ENCODE measurements at regions not wholly inside any gene's neighbourhood (a gene's known extent, or its start where the extent isn't known, plus 50 kb on each side); places are given as distances from the start of the nearest gene placed in this dataset.
A peak's percentile ranks its signal among the peaks of the same experiment; 100 is the strongest.

DNA sequence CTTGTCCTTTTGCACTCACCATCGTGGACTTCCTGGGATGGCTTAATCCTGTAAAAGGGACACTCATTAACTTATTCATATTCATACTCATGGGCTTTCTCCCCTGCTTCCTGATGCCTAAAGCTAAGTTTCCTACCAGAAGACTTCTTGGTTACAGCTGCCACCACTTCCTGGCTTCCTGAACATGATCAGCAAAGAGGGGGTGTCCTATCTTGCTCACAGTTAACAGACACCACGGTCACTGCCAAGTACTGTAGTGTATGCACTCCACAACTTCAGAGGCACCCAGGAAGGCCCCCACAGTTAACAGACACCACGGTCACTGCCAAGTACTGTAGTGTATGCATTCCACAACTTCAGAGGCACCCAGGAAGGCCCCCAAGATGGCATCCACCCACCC, 177.8 kb downstream of the SIPA1L2 start:
- DNase-seq (ENCODE audit: low read depth) = no peak

DNA sequence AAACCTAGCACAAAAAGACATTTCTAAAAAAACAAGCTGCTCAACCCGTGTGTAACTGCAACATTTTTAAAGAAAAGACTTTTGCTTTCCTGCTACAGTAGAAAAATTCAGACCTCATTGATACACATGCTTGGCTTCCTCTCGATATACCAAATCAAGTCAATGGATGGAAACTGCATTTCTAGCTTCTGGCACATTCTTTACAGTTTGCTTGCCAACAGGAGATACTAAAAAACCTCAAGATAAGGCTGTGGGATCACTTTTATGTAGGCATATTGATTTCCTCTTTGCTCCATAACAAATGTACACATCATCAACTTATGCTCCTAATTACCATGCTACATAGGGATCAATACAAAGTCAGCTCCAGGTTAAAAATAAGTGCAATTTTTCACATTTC, 178.4 kb downstream of the SIPA1L2 start:
- DNase-seq (ENCODE audit: low read depth) = no peak

DNA sequence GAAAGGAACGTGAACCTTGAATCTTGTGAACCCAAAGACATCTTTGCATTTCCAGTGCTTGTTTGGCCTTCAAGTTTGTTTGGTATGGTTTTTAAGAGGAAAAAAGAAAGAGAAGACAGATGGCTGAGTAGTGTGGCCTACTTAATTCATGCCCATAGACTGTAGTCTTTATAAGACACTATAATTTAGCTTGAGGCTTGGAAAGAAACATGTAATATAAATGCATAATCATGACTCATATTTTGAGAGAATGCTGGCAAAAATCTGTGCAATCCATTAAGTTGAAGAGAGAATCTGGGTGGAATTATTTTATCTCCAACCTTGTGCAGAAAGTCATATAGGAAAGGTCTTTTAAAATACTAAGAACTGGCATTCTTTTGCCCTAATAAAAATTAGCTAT, 179.3 kb downstream of the SIPA1L2 start:
- no peak for DNase-seq (ENCODE audit: low read depth)

DNA sequence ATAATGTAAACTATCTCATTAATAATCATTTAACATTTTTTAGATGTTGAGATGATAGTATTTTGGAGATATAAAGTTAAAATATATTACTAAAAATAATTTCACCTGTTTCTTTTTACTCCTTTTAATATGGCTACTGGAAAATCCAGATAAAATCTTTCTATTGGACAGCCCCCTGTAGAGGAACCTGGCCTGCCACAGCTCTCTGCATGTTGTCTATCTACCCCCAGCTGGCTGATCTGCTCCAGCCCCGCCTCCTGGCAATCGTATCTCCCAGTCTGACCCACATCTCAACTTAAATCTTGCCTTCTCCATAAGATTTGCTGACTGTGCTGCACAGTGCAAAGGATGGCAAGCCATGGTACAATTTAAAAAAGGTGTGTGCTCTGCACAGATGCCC, 182.8 kb downstream of the SIPA1L2 start:
- DNase-seq (ENCODE audit: low read depth) = no peak

DNA sequence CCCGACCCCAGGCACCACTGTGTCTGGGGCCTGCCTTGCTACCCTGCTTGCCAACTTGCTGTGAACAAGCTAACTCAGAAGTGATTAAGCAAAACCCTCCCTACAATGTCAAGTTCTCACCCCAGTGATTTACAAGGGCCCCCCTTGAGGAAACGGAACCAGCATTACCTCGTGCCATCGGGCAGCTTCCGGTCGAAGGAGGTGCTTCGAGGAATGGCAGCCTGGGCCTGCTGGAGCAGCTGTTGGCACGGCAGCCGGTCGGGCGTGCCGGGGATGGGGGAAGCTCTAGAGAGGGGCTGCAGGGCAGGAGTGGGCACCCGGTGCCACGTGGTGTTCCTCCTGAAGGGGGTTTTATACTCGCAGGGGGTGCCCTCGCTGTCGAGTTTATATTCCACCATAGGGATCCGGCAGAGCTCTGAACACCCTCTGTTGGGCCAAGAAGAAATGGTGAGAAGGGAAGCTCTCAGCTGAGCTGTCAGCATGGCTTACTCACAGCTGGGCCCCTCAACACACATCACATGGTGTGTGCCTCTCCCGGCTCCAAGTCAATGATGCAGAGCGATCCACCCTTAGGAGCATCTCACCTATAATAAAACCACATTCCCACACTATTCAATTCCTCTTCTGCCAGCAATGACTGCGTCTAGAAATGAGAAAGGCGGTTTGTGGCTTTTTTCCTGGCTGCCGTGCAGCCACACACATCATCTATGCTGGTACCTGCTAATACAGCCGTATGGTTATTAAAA, 184.4 kb downstream of the SIPA1L2 start:
- no peak for DNase-seq (ENCODE audit: low read depth)

DNA sequence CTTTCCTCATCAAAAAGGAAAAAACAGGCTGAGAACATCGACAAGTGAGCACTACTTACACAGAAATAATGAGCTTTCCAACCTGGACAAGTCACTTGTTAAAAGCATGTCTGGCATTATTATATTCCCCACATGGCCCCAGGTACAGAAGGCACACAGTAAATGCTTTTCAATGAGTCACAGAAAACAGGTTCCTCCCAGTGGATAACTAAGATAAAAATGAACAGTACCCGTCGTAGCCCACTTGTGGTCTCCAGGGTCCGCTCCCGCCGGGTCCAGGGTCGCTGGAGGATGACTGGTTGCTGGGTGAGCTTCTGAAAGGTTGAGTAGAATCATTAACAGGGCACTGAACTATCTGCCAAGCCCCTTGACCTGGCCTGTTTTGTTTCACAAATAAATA, 186.6 kb downstream of the SIPA1L2 start:
- DNase-seq (ENCODE audit: low read depth) = no peak

DNA sequence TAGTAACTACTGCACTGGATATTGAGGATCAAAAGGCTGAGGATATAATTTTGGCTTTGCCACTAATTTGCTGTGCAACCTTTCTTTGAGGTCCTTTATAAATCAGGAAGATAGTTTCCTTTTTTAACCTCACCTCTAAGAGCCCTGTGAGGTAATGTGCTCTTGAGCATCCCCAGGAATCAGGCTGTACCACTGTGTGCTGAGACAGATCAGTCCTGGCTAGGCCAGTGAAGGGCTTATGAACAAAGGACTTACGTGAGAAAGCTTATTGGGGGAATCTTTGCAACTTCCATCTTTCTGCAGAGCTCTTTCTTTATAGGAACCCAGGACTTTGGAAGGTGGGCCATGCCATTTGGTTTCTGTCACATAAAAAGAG, 188.9 kb downstream of the SIPA1L2 start:
- no peak for DNase-seq (ENCODE audit: low read depth)

DNA sequence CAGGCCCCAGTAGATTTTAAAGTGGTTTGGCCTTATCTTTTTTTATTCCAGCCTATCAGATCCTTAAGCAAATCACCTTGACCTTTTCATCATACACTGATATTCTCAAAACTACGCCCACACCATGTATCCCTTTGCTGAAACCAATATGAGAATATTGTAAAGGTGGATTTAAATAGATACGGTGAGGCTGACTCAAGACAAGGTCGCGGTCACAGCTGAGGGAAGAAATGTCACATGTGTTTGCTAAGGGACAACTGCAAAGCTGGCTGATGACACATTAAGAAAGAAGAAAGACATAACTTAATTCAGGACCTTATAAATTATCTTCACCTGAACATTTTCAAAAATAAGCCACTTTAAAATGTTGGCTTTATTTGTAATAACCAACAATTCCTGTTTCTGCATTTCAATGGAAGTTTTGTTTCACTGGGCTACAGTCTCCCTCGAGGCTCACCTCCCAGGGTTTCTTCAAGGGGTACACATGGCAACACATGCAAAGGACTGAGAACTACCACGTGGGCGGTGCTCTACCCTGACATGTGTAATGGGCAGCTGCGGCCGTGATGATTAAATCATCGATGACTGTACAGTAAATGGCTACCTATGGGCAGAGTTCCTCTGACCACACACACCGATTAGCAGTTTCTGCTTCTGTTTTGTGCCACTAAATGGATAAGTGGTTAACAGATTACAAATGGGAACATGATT, 189.5 kb downstream of the SIPA1L2 start:
- DNase-seq (ENCODE audit: low read depth) = peak; percentile 58

DNA sequence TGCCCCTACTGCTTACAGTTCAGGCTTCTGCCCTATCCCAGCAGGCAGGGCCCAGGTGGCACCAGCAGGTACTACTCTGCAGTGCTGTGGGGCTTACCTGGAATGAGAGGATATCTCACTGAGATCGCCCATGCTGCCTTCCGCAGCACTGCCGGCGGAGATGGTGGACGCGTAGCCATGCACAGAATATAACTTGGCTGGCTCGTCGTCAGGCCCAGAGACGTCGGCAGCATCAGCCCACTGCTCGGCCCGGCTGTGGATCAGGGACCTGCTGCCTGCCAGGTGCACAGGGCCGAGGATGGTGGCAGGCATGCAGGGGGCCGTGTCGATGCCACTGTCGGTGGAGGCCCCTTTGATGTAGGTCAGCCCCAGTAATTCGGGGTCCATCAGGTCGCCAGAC, 190.9 kb downstream of the SIPA1L2 start:
- no peak for DNase-seq (ENCODE audit: low read depth)

DNA sequence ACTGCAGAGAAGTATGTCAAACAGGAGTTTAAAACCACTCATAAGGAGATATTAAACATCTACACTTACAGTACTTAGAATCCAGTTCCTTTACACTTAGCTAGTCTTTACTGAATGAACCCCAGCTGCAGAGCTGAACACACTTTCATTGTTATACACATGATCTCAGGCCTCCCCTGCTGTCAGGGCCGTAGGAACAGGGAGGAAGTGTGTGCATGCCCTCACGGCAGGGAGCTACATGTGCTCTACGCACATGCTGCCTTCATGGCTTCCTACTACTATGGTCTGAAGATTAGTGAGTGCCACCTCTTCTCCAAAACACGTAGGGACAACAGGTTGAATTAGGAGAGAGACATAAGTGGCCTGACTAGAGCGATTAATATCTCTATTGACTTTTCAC, 191.5 kb downstream of the SIPA1L2 start:
- DNase-seq (ENCODE audit: low read depth) = no peak

DNA sequence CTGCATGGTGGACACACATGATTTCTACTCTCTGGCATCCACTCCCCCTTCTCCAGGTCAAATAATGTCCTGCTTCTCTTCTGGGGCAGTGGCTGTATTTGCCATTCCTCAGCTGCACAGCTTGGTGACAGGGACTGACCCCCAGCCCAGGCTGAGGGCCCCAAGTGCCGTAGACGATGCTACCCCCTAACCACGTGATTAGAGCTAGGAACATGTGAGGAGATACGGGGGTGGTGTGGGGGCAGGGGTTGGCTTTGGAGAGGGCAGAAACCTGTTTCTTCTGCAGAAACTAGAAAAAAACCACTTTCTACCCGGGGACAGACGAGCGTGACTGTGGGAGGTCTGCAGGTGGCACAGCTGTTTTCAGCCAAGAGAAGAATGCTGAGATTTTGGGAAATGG, 192.4 kb downstream of the SIPA1L2 start:
- DNase-seq (ENCODE audit: low read depth) = no peak

DNA sequence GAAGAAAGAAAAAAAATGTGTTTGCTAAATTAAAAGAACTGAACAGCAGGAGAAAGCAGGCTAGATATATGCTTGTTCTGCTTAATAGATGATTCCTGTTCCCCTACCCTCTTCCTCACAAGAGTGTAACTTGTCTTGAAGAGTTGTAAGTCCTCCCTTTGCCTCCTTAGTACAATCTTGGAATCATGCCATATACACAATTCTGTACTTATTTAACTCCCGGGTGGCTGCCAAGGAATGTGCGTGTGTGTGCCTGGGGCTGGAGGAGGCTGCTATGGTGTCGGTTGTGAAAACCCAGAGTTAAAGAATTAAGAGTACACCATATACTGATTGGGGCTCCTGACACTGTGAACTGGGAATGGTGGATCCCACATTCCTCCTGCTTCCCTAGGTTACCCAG, 194.2 kb downstream of the SIPA1L2 start:
- no peak for DNase-seq (ENCODE audit: low read depth)

DNA sequence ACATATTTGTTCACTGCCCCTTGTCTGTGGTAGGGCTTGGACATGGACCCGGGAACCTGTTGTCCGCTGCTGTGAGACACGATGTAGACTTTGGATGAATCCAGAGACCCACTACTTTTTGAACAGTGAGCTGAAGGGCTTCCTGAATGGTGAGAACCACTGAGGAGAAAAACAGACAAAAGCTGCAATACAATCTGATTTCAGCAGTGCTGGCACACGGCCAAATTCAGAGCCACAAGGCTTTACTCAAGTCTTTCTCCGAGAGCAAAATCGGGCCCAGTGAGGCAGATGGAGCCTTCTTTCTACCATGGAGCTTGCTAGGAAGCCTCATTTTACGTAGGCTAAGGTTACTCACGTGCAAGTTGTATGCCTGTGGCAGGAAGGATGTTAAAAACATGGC, 197.6 kb downstream of the SIPA1L2 start:
- DNase-seq (ENCODE audit: low read depth) = no peak

DNA sequence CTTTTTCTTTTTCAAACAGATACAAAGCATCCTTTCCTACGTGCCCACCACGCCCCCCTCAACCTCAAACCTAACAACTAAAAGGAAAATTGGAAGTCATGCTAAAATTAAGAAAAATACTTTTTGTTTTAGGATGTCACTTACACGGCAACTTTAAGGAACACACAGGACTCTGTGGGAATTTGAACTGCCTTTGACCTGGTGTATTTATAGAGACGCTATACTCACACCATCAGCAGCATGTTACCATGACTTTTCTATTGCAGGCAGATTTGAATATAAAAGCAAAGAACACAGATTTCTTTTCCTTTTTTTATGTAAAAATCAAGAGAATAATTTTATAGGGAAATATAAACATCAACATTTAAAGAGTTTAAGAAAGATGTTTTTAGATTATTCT, 198.2 kb downstream of the SIPA1L2 start:
- no peak for DNase-seq (ENCODE audit: low read depth)

DNA sequence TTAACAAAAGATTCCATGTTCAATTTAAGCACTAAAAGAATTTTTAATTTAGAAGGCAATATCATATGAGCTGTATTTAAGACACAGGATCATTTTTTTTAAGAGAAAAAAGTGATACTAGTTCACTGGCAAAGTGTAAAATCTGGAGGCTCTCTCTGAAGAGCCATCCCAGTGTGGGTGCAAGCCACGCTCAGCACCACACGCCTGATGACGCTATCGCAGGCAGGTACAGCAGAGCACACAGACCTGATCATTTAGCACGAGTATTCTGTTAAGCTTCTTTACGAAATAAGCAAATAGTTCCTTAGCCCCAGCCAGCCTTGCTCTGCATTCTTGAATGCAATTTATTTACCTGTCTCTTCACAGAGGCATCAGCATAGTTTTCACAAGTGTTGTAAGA, 198.6 kb downstream of the SIPA1L2 start:
- DNase-seq (ENCODE audit: low read depth) = no peak

DNA sequence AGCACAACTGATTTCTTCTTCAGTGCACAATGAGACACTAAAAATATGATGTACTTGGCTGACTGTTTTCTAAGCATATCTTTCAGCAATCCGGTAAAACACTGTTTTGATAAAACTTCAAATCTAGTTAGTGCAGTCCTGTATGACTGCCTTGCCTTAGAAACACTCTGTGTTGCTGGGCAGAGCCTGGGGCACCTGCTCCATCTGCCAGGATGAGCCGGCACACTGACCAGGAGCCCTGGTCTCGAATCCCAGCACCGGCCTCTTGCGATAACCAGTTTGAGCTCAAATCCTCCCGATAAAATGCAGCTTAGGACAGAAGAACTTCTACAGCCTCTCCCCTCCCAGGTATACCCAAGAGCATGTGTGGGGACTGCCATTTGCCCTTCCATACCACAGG, 199.5 kb downstream of the SIPA1L2 start:
- DNase-seq (ENCODE audit: low read depth) = no peak

DNA sequence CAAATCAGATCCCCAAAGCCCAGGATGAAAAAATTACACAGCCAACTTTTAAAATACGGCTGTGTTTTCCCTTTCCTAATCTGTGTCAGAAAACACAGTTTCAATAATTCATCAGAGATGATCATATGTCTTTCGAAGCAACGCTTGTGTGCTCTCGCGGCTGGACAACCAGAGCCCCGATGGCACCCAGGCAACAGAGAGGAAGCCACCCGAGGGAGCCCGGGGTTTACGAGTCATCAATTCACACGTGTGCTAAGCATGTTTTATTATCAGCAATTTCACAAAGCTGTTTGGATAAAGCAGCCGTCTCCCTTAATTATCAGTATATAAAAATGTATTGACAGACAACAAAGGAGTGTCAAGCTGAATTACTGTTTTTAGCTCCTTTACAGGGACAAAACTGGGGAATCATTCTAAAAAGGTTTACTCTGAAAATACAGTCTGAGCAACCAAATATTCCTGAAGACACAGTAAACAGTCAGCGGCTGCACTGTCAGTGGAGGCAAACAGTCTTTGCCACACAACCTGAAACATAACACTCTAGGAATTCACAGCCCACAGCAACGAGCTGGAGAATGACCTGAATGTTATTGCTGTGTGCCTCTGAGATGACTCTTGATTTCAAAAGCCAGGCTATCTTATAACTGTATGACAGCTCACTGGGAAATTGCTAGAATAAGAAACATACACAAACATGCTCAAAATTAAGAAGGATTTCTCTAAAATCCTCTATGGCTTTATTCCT, 201.0 kb downstream of the SIPA1L2 start:
- peak; percentile 71 for DNase-seq (ENCODE audit: low read depth)

DNA sequence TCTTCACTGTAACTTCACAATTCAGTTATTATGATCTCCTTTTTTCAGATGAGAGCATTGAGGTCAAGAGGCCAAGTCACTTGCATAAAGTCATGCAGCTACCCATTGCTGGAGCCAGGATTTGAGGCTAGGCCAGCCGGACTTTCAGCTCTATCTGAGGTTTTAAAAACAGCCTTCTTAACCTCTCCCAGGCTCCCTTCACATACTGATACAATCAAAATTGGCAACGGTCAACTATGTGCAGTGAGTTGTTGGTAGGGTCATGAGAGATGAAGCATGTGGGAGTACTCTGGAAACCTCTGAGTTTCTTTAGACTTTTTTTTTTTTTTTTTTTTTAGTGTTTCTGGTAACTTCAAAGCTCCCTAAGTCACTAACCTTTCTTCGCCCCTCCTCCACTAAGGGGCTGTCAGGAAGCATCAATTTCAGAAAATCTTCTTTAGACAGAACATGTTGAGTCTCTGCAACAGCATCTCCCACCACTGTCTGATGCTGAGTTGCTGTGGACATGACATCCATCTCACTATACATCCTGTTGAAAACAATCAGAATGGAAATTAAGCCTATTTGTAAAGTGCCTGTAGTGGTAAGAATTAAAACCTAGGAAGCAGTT, 201.8 kb downstream of the SIPA1L2 start:
- no peak for DNase-seq (ENCODE audit: low read depth)

DNA sequence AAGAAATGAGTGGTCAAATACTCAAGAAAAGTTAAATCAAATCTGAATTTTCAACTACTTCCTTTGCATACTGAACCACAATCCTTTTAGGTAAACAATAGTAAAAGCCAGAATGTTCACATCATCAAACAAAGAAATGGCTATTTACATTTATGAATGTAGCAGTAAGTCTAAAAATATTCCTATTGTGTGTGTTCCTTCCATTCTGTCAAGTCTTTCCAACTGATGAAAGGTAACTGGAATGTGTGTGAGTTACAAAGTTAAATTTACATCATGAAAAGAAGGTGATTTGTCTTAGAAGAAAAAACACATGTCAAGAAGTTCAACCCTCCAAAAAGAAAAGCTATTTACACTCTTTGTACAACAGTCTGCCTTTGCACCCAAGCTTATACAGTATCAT, 203.1 kb downstream of the SIPA1L2 start:
- no peak for DNase-seq (ENCODE audit: low read depth)

DNA sequence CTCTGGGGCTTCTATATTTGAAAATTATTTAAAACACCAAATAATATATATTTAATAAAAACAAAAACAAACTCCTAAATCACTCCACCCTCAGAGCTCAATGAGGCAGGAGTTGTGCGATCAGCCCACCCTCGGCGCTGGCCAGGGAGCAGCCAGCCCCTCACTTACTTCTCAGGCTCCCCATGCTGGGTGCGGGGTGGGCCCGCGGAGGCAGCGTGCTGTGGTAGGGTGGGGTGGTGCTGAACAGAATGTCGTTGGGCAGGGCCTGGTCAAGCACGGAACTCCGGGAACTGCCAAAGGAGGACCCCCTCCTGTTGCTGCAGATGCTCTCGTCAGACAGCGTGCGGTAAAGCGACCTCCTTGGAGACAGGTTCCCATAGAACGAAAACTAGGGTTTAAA, 204.5 kb downstream of the SIPA1L2 start:
- no peak for DNase-seq (ENCODE audit: low read depth)

DNA sequence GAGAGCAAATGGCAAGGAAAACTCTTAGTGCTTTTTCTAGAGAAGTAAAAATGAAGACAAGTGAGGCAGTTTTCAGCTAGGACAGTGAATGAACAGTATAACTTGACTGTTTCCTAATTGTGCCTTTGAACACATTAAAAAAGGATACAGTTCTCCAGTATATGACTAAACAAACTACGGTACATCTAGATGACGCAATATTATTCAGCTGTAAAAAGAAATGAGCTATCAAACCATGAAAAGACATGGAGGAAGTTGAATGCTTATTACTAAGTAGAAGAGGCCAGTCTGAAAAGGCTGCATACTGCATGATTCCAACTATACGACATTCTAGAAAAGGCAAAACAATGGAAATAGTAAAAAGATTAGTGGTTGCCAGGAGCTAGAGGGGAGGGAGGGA, 206.3 kb downstream of the SIPA1L2 start:
- no peak for DNase-seq (ENCODE audit: low read depth)

DNA sequence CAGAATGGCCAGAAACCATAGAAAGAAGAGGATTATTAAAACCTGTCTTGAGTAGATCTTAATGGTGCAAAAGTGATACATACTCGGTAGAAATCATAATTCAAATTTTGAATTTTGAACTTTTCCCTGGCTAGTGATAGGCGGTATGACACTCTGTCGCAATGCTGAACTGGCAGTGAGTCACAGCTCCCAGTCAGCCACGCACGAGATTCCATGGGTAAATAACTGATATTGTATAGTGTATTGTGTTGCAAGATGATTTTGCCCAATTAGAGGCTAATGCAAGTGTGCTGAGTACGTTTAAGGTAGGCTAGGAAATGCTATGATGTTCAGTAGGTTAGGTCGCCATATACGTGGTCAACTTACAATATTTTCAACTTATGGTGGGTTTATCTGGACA, 207.0 kb downstream of the SIPA1L2 start:
- no peak for DNase-seq (ENCODE audit: low read depth)

Data from myocyte (in vitro differentiated cells).